ENCODE measurements at regions not wholly inside any gene's neighbourhood (a gene's known extent, or its start where the extent isn't known, plus 50 kb on each side); places are given as distances from the start of the nearest gene placed in this dataset.

- no peak overlapping the region for H3K4me3 ChIP-seq (ENCODE audit: low read depth, low read length)
- no peak for TF ChIP-seq CTCF (IDR thresholded peaks at IDR 0.05; ENCODE audit: low read depth, low read length, missing control alignments)
- in situ Hi-C loops (cut with HindIII; ENCODE audit: low sequenced_read_pairs): no loop called here
- DNase-seq (ENCODE audit: low read depth): no peak
Measured at GRCh38 chr4:149296503-149296902, 519.1 kb downstream of the IQCM start.

- in situ Hi-C loops (cut with HindIII; ENCODE audit: low sequenced_read_pairs): no loop called here
- no peak for TF ChIP-seq CTCF (IDR thresholded peaks at IDR 0.05; ENCODE audit: low read depth, low read length, missing control alignments)
- no peak for DNase-seq (ENCODE audit: low read depth)
- no peak overlapping the region for H3K4me3 ChIP-seq (ENCODE audit: low read depth, low read length)
Measured at GRCh38 chr4:149296084-149296483, 519.6 kb downstream of the IQCM start.

- TF ChIP-seq CTCF (IDR thresholded peaks at IDR 0.05; ENCODE audit: low read depth, low read length, missing control alignments): no peak
- in situ Hi-C loops (cut with HindIII; ENCODE audit: low sequenced_read_pairs): no loop called here
- DNase-seq (ENCODE audit: low read depth): no peak
- no peak overlapping the region for H3K4me3 ChIP-seq (ENCODE audit: low read depth, low read length)
Measured at GRCh38 chr4:149294601-149295000, 521.0 kb downstream of the IQCM start.

GRCh38 chr4:149293046-149293649, 522.5 kb downstream of the IQCM start:
- in situ Hi-C loops (cut with HindIII; ENCODE audit: low sequenced_read_pairs): no loop called here
- DNase-seq (ENCODE audit: low read depth): no peak
- TF ChIP-seq CTCF (IDR thresholded peaks at IDR 0.05; ENCODE audit: low read depth, low read length, missing control alignments): no peak

GRCh38 chr4:149292425-149293007, 523.1 kb downstream of the IQCM start:
- no peak overlapping the region for H3K4me3 ChIP-seq (ENCODE audit: low read depth, low read length)
- no peak for DNase-seq (ENCODE audit: low read depth)
- TF ChIP-seq CTCF (IDR thresholded peaks at IDR 0.05; ENCODE audit: low read depth, low read length, missing control alignments): no peak
- in situ Hi-C loops (cut with HindIII; ENCODE audit: low sequenced_read_pairs): no loop called here

More at GRCh38 chr4:149293046-149293649, 522.5 kb downstream of the IQCM start:
- H3K4me3 ChIP-seq (ENCODE audit: low read depth, low read length): no peak overlapping the region

- in situ Hi-C loops (cut with HindIII; ENCODE audit: low sequenced_read_pairs): no loop called here
- H3K4me3 ChIP-seq (ENCODE audit: low read depth, low read length): no peak overlapping the region
- DNase-seq (ENCODE audit: low read depth): peak; percentile 74
- no peak for TF ChIP-seq CTCF (IDR thresholded peaks at IDR 0.05; ENCODE audit: low read depth, low read length, missing control alignments)
Measured at GRCh38 chr4:149291463-149291862, 524.2 kb downstream of the IQCM start.

Data from astrocyte of the cerebellum (primary cell).